GM23338 (cell line): ENCODE measurements at regions not wholly inside any gene's neighbourhood (a gene's known extent, or its start where the extent isn't known, plus 50 kb on each side); places are given as distances from the start of the nearest gene placed in this dataset.

Experiments
- ATAC-seq: fragments of 200-7000 bp; cut with Tn5 transposase; 3 replicates; pipeline ENCODE4 v1.9.1; 2020
- DNase-seq: peaks from one replicate; pipeline ENCODE4 v3.0.0-alpha.2; 2015; ENCODE audit warnings: low spot score
- H2AFZ ChIP-seq: fragments of 200-600 bp; sonication (generic); 2 replicates; pipeline ENCODE4 v1.8.0; 2016; ENCODE audit warnings: antibody characterized with exemption, mild to moderate bottlenecking, moderate library complexity
- H3F3A ChIP-seq: fragments of 200-600 bp; sonication (generic); replicated peaks from 2 replicates; pipeline ENCODE4 v1.8.0; 2017; ENCODE audit warnings: antibody characterized with exemption, mixed run types, low read depth
- H3K27ac ChIP-seq: fragments of 200-600 bp; sonication (generic); 2 replicates; pipeline ENCODE4 v1.6.1; 2016; ENCODE audit warnings: low read depth
- H3K27me3 ChIP-seq: fragments of 200-600 bp; sonication (generic); 2 replicates; pipeline ENCODE4 v1.8.0; 2016; ENCODE audit warnings: mild to moderate bottlenecking, mixed run types, moderate library complexity; ENCODE audit not compliant: insufficient read depth
- H3K36me3 ChIP-seq: fragments of 200-600 bp; sonication (generic); 2 replicates; pipeline ENCODE4 v1.8.0; 2016; ENCODE audit warnings: mild to moderate bottlenecking; ENCODE audit not compliant: insufficient read depth
- H3K4me1 ChIP-seq: fragments of 200-600 bp; sonication (generic); 2 replicates; pipeline ENCODE4 v1.8.0; 2016; ENCODE audit warnings: mild to moderate bottlenecking, moderate library complexity; ENCODE audit not compliant: insufficient read depth
- H3K4me2 ChIP-seq: fragments of 200-600 bp; sonication (generic); 2 replicates; pipeline ENCODE4 v1.7.1; 2017; ENCODE audit warnings: mixed run types
- H3K4me3 ChIP-seq: fragments of 200-600 bp; sonication (generic); 2 replicates; pipeline ENCODE4 v1.6.1; 2016; ENCODE audit warnings: mixed run types
- H3K79me2 ChIP-seq: fragments of 200-600 bp; sonication (generic); replicated peaks from 2 replicates; pipeline ENCODE4 v1.8.0; 2017; ENCODE audit warnings: mild to moderate bottlenecking; ENCODE audit not compliant: insufficient read depth
- H3K9me2 ChIP-seq: fragments of 200-600 bp; sonication (generic); 2 replicates; pipeline ENCODE4 v1.8.0; 2017; ENCODE audit not compliant: insufficient read depth
- H4K20me1 ChIP-seq: fragments of 200-600 bp; sonication (generic); replicated peaks from 2 replicates; pipeline ENCODE4 v1.8.0; 2017; ENCODE audit warnings: mild to moderate bottlenecking; ENCODE audit not compliant: insufficient read depth
- H3K27ac Mint-ChIP-seq: 2 replicates; pipeline ENCODE4 v1.8.0; 2020; ENCODE audit warnings: inconsistent platforms, mild to moderate bottlenecking, moderate library complexity, mixed read lengths
- H3K27me3 Mint-ChIP-seq: 3 replicates; pipeline ENCODE4 v1.8.0; 2022; ENCODE audit warnings: low read depth, mild to moderate bottlenecking, moderate library complexity, mixed read lengths, inconsistent platforms; ENCODE audit not compliant: insufficient read depth, poor library complexity
- H3K36me3 Mint-ChIP-seq: 3 replicates; pipeline ENCODE4 v1.8.0; 2021; ENCODE audit warnings: low read depth, mild to moderate bottlenecking, inconsistent platforms, moderate library complexity, mixed read lengths
- H3K4me1 Mint-ChIP-seq: 3 replicates; pipeline ENCODE4 v1.8.0; 2020; ENCODE audit warnings: mild to moderate bottlenecking, inconsistent platforms, mixed read lengths
- H3K4me3 Mint-ChIP-seq: 3 replicates; pipeline ENCODE4 v1.8.0; 2021; ENCODE audit warnings: moderate library complexity, mild to moderate bottlenecking, inconsistent platforms, mixed read lengths
- H3K9me3 Mint-ChIP-seq: 3 replicates; pipeline ENCODE4 v1.8.0; 2020; ENCODE audit warnings: moderate library complexity, mild to moderate bottlenecking, inconsistent platforms, mixed read lengths
- CREB1 ChIP-seq: fragments of 250-450 bp; sonication (Bioruptor Pico); IDR thresholded peaks from 2 replicates; pipeline ENCODE4 v1.5.0; 2020; ENCODE audit warnings: low read depth, mild to moderate bottlenecking, moderate library complexity
- EZH2 ChIP-seq: fragments of 200-600 bp; sonication (generic); IDR thresholded peaks from one replicate; pipeline ENCODE4 v1.8.0; 2017; ENCODE audit warnings: antibody characterized with exemption, mild to moderate bottlenecking, low read depth; ENCODE audit not compliant: unreplicated experiment
- EZH2phosphoT487 ChIP-seq: fragments of 200-600 bp; sonication (generic); IDR thresholded peaks from one replicate; pipeline ENCODE4 v1.8.1; 2018; ENCODE audit warnings: antibody characterized with exemption; ENCODE audit not compliant: unreplicated experiment
- JUNB ChIP-seq: IDR thresholded peaks from one replicate; pipeline ENCODE4 v1.6.1; 2016; ENCODE audit warnings: antibody characterized with exemption; ENCODE audit not compliant: unreplicated experiment
- NANOG ChIP-seq: IDR thresholded peaks from 2 replicates; pipeline ENCODE4 v1.6.1; 2016; ENCODE audit warnings: antibody characterized with exemption, borderline replicate concordance
- POLR2AphosphoS5 ChIP-seq: IDR thresholded peaks from 2 replicates; pipeline ENCODE4 v1.6.1; 2016; ENCODE audit warnings: antibody characterized with exemption, low read depth
- REST ChIP-seq: IDR thresholded peaks from one replicate; pipeline ENCODE4 v1.6.1; 2018; ENCODE audit warnings: antibody characterized with exemption; ENCODE audit not compliant: unreplicated experiment
- STAT1 ChIP-seq: IDR thresholded peaks from one replicate; pipeline ENCODE4 v1.6.1; 2016; ENCODE audit warnings: antibody characterized with exemption; ENCODE audit not compliant: unreplicated experiment
- ZNF114 ChIP-seq: fragments of 250-450 bp; sonication (Bioruptor Pico); IDR thresholded peaks from 2 replicates; pipeline ENCODE4 v1.5.0; 2020; ENCODE audit warnings: mild to moderate bottlenecking, moderate library complexity
- ZNF462 ChIP-seq: fragments of 250-450 bp; sonication (Bioruptor Pico); IDR thresholded peaks from 2 replicates; pipeline ENCODE4 v1.5.0; 2020; ENCODE audit warnings: mild to moderate bottlenecking, moderate library complexity
- TF ChIP-seq, protein P1 (sequence below), 2 experiments: fragments of 200-600 bp in 1 of 2; sonication (generic) in 1 of 2; conservative IDR thresholded peaks; 2 replicates each; pipeline versions ENCODE4 v1.5.1 to v1.6.1; 2016 to 2017; ENCODE audit warnings: antibody characterized with exemption in 2 of 2, low read depth in 2 of 2, mild to moderate bottlenecking in 2 of 2, moderate library complexity in 1 of 2
- TF ChIP-seq, protein P2 (sequence below): IDR thresholded peaks from 2 replicates; pipeline ENCODE4 v1.6.1; 2016; ENCODE audit warnings: antibody characterized with exemption

DNA sequence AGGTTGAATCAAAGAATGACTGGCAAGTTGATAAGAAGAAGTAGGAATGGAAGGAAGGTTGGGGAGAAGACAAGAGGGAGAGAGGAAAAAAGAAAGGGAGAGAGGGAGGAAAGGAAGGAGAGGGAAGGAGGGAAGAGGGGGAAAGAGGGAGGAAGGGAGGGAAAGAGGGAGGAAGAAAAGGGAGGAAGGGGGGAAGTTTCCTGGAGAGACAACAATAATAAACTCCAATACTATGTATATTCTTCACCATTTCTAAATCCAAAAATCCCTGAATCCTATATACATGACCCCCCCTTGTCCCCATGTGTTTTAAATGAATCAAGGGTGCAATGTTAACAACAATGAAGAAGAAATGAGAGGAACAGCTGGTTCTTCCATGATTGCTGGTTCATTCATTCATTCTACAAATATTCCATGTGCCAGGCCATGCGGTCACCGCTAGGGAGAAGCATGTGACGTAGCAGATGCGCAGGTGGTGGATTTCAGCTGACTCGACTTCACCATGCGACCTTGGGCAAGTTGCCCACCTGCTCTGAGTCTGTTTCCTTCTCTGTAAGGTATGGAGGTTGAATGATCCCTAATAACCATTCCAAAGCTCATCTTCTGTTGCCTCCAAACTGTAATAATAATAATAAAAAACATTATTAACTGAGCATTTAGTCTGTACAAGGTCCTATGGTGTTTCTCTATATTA is 77.6 kb downstream of the EN1 start:
- ATAC-seq (no peak), DNase-seq (no peak)
- no peaks in the 10 kb centered on the region for H3K36me3 Mint-ChIP-seq
- TF ChIP-seq, protein P1, sequence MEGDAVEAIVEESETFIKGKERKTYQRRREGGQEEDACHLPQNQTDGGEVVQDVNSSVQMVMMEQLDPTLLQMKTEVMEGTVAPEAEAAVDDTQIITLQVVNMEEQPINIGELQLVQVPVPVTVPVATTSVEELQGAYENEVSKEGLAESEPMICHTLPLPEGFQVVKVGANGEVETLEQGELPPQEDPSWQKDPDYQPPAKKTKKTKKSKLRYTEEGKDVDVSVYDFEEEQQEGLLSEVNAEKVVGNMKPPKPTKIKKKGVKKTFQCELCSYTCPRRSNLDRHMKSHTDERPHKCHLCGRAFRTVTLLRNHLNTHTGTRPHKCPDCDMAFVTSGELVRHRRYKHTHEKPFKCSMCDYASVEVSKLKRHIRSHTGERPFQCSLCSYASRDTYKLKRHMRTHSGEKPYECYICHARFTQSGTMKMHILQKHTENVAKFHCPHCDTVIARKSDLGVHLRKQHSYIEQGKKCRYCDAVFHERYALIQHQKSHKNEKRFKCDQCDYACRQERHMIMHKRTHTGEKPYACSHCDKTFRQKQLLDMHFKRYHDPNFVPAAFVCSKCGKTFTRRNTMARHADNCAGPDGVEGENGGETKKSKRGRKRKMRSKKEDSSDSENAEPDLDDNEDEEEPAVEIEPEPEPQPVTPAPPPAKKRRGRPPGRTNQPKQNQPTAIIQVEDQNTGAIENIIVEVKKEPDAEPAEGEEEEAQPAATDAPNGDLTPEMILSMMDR (conservative IDR thresholded peaks at IDR 0.05; ENCODE audit: low read depth in 2 of 2): no peak
- TF ChIP-seq JUNB: no peak
- TF ChIP-seq POLR2AphosphoS5: no peak
- TF ChIP-seq, protein P2, sequence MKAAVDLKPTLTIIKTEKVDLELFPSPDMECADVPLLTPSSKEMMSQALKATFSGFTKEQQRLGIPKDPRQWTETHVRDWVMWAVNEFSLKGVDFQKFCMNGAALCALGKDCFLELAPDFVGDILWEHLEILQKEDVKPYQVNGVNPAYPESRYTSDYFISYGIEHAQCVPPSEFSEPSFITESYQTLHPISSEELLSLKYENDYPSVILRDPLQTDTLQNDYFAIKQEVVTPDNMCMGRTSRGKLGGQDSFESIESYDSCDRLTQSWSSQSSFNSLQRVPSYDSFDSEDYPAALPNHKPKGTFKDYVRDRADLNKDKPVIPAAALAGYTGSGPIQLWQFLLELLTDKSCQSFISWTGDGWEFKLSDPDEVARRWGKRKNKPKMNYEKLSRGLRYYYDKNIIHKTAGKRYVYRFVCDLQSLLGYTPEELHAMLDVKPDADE: no peak
- TF ChIP-seq ZNF114 (CRISPR knock-in tag): no peak
- TF ChIP-seq ZNF462: no peak
- TF ChIP-seq STAT1: no peak
- TF ChIP-seq REST: no peak
- no peak for TF ChIP-seq CREB1
- no peak for TF ChIP-seq EZH2phosphoT487
- TF ChIP-seq EZH2: no peak
- no peak for TF ChIP-seq NANOG
- Histone ChIP-seq H3F3A (no peaks in the 10 kb centered on the region), H2AFZ (no peak overlapping the region), H3K9me2 (peaks cover 4% of the 10 kb centered on the region; the same call in 1 of the 2 replicates), H3K4me1 (peaks cover 5% of the 10 kb centered on the region; the same call in 1 of the 2 replicates), H3K36me3 (no peaks in the 10 kb centered on the region), H4K20me1 (no peaks in the 10 kb centered on the region), H3K27ac (no peak overlapping the region), H3K27me3 (peaks cover 43% of the 10 kb centered on the region), H3K79me2 (no peaks in the 10 kb centered on the region), H3K4me3 (no peak overlapping the region), H3K4me2 (peak overlapping the region; percentile 43; the same call in 1 of the 2 replicates)
- peaks cover 12% of the 10 kb centered on the region; the same call in 2 of the 3 replicates for H3K4me1 Mint-ChIP-seq
- no peaks in the 10 kb centered on the region for H3K9me3 Mint-ChIP-seq
- H3K27ac Mint-ChIP-seq: no peak overlapping the region
- H3K27me3 Mint-ChIP-seq: peaks cover 17% of the 10 kb centered on the region
- H3K4me3 Mint-ChIP-seq: no peak overlapping the region
